GM21529 (cell line): ENCODE measurements at regions not wholly inside any gene's neighbourhood (a gene's known extent, or its start where the extent isn't known, plus 50 kb on each side); places are given as distances from the start of the nearest gene placed in this dataset.

Source experiments
- ATAC-seq: cut with Tn5 transposase; IDR thresholded peaks from one replicate; pipeline ENCODE4 v1.9.1; 2021; ENCODE audit not compliant: unreplicated experiment

DNA sequence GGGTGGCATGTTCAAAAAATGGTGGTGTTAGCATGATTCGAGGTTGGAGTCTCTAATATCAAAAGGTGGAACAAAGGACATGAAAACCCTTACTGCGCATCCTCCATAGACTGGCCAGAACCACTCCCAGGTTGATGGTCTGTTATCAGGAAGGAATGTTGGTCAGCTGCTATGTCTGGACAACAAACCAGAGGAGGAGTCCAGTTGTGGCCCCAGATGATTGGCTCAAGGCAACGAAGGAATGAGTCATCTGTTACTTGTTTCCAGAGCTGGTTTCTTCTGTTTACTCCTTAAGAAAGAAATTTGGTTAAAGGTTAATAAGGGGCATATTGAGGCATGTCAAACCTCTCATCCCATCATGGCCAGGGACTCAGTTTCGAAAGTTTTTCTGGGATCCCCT lies 56.8 kb upstream of the GRIA4 start:
- no peak for ATAC-seq

DNA sequence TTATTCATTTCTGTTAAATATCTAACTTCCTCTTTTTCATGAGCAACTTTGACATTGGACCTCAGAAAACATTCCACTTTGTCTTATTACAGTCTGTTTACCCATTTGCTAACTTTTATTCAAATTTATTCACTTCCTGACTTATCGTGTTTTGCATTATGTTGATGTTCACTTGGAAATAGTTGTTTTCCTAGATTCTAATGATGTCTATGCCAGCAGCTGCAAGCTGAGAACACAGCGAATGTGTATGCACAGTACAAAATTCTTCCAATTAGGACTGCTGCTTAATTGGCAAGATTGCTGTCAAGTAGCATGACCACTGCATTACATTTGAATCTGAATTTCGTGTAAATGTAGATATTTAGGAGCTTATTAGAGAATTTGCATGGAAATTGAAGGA lies 61.5 kb upstream of the GRIA4 start:
- ATAC-seq = no peak

DNA sequence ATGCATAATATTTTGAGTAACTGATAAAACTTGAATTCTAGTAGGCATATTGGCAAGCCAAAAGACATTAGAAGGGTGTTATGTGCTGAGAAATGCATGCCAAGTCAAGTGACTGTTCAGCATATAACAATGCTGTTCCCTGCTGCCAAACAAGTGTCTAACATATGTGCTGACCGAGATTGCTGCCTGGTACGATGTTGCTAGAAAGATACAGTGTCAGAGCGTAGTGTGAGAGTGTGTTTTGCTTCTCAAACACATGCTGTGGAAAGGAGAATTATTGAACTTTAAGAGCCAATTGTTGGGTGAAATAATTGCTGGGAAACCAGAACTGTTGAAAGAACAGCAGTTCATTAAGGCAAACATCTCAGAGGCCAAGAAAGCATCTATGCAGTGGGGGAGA lies 71.3 kb upstream of the GRIA4 start:
- ATAC-seq = no peak

DNA sequence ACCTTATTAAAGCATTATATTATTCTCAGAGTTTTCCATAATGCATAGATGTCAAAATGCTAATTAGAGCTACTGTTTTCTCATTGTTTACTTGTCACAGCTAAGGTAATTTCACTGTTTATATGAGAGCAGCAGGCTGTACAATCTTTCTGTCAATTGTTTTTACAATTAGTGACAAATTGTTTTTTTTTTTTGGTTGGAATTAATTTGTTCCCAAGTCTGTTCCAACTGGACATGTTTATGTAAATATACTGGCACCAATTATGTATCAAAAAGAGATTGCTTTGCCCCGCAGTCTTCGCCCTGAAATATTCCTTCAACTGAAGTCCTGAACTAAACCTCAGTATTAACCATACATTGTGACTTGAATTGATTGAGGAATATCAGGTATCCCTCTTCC lies 72.3 kb upstream of the GRIA4 start:
- no peak for ATAC-seq

DNA sequence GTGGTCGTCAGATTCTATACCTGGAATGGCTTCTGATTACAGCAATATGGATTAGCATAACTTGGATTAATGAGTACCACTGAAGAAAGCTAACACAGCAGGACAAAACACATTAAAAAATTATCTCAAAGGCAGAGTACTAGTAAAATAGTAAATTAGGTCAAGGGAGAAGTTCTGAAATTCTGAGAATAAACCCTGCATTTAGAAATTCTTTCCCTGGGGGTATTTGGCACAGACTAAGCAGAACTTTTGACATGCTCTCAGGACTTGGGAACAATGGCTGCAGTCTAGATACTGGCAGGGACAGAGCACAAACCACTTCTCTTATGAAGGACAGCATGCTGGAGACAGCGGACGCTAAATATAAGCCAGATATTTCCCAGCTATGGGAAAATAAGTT lies 85.6 kb upstream of the GRIA4 start:
- ATAC-seq = no peak

DNA sequence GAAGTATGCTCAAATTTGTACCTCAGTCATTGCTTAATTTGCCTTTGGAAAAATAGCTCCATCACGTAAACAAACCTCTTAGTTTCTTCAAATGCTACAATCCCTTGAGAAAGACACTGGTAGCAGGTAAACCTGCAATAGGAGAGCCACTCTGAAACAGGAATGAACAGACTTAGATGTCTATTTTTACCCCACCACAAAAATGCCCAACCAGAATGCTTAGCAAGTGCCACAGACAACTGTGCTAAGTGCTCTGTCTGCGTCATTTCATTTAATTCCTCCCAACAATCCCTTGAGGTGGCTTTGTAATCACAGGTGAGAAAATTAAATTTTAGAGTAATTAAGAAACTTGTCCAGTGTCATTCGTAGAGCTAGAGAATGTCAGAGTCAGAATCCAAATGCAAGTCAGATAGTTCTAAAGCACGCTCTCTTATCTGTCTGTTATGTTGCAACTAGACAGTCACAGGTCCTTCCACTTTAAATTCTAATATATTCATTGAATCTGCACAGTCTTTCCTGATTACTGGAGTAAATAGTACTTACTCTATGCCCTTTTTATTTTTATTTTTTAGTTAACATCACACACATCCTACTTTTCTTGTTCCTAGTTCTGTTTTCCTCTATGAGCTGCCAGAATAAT lies 89.0 kb upstream of the GRIA4 start:
- no peak for ATAC-seq

DNA sequence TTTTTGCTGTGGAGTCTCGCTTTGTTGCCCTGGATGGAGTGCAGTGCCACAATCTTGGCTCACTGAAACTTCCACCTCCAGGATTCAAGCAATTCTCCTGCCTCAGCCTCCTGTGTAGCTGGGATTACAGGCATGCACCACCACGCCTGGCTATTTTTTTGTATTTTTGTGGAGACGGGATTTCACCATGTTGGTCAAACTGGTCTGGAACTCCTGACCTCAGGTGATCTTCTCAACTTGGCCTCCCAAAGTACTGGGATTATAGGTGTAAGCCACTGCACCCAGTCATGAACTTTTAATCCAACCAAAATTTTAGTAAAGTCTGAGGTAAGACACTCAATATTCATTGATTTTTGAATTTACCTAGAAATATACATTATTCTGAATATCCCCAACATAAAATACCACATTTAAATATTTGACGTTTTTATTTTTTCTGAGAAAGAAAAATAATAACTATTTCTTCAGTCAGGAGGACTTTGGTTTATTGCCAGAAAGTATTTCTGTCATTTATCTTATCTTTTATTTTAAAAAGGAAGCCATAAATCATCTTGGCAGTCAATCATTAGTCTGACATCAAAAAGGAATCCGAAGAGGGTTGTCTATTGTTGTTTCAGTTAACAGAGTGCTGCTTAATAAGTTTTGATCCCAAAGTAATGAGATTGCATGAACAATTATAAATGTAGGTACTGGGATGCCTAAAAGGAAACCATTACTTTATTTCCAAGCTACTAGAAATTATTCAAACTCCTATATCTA lies 102.2 kb upstream of the GRIA4 start:
- no peak for ATAC-seq

DNA sequence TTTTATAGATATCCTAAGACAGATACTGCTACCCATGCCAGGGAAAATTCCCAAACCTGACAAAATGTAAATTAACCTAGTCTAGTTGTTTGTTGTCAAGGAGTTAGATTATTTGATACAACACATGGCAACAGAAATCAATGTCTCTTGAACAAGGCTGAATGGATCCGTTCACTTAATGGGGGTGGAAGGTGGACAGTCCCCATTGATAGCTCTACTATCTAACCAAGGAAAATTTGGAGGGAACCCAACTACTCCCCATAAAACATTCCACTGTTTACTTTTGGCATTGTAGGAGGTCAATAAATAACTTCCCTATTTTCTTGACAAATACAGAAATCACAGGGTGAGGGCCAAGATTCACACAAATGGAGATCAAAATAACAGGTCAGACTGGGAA lies 117.9 kb upstream of the GRIA4 start:
- no peak for ATAC-seq

DNA sequence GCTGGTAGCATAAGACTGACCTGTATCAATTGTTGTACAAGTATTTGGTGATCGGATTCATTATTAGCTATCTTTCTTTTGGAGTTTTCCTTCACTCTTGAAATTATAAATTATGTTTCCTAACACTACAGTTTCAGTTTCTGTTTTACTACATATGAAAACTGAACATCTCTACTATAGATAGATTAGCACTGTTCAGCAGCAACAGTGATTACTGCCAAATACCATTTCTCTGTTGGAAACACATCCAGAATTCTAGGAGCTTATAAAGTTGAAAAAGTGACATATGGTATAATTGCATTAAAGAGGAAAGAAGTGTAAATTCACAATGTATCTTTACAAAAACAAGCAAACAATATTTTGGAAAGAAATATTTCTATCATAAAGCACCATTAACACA lies 118.5 kb upstream of the GRIA4 start:
- no peak for ATAC-seq

DNA sequence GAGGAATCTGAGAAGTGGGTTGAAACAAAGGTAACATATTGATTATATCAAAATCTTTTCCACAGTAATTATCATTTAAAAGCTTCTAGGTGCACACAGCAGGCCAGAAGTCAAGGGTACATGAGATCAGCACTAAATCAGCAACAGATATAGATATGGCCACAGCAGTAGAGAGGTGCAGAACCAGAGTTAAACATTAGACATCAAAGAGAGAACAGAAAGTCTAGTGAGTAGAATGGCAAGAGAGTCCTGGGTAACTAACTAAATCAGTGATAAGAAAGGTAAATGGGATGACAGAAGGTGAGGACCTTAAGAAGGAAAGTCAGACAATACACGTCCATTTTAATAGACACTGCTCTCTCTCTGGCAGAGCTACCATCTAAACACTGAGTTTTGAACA lies 119.5 kb upstream of the GRIA4 start:
- no peak for ATAC-seq

DNA sequence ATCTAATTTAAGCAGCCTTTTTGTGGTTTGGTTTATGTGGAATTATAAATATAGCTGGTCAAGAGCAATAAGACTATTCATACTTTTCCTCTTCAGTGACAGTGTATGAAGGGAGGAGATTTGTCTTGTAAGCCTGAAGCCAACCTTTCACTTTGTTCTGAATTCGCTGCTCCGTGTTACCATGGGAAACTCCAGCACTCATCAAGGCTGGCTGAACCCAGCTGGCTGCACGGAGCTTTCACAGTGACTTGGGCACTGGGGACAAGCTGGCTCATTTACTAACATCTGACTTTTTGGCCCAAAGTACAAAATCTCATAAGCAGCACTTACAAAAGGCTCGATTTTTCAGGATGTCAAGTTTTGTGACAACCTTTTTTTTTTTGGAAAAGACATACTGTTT lies 120.4 kb upstream of the GRIA4 start:
- no peak for ATAC-seq

DNA sequence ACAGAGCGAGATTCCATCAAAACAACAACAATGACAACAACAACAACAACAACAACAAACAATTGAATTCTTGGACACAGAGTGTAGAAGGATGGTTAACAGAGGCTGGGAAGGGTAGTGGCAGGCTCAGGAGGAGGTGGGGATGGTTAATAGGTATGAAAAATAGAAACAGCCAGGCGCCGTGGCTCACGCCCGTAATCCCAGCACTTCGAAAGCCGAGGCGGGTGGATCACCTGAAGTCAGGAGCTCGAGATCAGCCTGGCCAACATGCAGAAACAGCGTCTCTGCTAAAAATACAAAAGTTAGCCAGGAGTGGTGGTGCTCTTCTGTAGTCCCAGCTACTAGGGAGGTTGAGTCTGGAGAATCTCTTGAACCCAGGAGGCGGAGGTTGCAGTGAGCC lies 122.9 kb upstream of the GRIA4 start:
- no peak for ATAC-seq

DNA sequence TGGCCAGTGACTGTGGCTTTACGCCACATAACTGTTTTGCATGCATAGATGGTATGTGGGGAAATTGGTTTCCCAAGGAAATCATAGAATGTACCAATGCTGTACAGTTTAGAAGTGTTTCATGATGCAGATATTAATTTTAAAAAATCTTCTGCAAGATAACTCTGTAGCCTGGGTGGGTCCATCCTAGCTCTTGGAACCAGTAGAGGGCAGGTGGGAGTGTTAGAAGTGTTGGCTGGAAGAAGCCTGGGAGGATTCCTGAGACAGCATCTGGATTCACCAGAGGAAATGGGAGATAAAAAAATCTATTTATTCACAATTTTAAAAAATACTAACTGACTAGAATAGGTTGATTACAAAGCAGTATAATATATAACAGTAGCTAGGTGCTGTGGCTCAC lies 139.9 kb upstream of the GRIA4 start:
- ATAC-seq = no peak

DNA sequence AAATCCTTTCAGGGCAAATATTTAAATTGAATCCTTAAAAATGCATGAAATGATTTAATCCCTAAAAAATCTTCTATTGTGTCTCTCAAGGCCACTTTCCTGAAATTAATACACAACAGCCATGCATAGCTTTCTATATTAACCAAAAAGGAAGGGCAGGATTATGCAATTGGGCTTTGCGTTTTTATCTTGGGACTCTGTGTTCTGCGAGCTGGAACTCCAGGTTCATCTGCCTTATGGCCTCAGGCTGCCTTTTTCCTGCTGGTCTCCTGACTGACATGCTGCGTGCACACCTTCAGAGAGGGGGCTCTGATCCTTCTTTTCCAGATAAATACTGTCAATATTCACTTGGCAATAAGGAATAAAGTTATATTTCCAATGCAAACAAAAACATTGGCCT lies 141.7 kb upstream of the GRIA4 start:
- no peak for ATAC-seq

DNA sequence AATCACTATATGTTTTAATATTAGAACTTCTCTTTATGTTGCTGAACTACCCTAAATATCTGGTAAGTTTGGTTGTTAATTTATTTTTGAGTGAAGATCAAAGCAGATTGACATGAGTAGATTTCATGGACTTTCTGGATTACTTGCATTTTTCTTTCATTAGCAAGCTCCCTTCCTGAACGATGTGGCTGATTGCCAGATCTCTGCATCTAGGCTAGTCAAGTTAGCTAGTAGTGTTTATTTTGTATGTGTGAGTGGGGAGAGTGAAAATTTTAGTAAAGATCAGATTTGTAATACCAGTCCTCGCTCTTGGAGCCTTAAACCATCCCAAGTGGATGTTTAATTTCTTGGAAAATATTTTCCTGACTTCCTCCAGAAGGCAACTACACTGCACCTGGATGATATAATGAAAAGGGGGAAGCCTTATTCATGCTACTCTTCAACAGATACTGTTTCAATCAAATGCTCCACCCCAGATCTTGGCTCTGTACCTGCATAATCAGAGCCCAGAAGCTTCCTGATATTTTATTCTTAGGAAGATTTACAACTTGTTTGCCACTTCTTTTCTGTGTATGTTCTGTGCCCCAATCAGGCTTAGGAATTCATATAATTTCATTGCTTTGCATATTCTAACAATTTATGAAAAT lies 143.2 kb upstream of the GRIA4 start:
- no peak for ATAC-seq

DNA sequence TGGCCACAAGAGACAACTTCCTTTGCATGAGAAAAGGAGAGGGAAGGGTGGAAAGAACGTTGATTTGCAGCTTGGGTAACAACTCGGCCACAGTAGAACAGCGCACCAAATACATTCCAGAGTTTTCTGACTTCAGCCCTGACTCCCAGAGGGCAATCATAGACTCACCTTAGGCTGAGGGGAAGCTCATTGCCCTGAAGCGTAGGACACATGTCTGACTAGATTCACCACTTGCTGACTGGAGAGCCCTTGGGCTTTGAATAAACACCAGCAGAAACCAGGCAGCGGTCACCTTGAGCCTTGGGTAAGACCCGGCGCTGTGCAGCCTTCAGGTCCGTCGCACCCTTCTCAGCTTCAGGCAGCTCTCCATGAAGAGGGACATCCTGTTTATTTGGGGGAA lies 151.8 kb upstream of the GRIA4 start:
- no peak for ATAC-seq

DNA sequence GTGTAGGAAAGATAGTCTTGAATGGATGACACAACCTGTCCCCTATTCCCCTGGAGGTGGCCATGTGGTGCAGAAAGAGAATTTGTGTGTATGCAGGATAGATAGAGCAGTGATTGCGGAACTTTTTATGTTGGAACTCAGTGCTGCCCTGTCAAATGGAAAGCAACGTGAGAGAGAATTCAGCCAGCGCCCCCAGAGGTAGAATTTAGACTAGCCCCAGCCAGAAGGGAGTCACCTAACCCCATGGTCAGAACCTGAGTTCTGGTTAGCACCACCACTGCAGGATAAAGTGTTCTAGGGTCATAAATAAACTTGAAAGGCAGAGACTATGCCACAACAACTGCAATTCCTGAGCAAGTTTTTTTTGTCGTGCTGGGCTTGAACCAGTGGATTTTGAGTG lies 152.9 kb upstream of the GRIA4 start:
- peak; percentile 61 for ATAC-seq

DNA sequence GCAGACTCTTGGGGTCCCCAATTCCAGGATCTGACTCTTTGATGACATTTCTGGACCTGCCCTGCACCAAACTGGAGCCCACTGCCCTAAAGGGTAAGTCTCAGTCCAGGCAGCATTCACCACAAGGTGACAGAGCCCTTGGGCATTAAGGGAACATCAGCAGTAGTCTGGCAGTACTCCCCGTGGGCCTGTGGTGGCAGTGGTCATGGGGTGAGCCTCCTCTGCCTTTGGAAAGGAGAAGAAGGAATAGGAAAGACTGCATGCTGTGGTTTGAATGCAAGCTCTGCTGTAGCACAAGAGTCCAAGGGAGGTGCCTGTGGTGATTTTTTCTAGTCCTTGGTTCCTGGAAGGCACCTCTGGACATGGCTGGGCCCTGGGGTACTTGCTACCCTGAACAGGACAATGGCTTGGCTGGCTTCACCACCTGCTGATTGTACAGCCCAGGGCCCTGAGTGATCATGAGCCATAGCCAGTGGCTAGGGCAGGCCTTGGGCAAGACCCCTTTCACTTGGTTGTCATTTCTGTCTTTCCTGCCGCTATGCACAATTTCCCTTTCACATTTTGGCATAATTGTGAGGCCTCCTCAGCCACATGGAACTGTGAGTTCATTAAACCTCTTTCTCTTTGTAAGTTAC lies 160.7 kb upstream of the GRIA4 start:
- no peak for ATAC-seq

DNA sequence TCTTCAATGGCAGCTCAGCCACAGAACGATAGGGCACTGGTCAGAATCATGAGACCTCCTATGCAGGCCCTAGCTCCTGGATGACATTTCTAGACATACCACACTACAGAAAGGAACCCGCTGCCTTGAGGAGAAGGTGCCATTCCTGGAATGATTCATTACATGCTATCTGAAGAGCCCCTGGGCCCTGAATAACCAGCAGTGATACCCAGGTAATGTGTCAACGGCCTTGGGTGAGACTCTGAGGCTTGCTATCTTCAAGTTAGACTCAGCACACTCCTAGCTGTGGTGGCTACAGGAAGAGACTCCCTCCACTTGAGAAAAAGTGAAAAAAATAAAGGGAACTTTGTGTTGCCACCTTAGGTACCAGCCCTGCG lies 161.2 kb upstream of the GRIA4 start:
- ATAC-seq = no peak

DNA sequence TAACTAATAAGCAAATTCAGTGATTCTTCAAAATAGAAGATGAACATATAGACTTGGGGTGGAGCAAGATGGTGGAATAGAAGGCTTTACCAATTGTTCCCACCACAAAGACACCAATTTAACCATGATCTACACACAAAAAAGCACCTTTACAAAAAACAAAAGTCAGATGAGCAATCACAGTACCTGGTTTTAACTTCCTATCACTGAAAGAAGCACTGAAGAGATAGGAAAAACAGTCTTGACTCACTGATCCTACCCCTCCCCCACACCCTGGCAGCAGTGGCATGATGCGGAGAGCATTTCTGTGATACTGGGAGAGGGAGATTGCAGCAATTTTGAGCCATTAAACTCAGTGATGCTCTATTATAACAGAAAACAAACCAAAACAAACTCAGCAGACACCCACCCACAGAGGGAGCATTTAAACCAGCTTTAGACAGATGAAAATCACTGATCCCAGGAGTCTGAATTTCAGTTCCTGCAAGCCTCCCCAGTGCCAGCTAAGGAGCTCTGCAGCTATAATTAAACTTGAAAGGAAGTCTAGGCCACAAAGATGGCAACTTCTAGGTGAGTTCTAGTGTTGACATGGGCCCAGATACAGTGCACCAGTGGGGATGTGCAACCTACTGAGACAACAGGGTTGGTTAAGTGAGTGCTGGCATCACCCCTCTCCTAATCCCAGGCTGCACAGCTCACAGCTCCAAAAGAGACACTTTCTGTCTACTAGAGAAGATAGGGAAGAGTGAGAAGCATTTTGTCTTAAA lies 161.8 kb upstream of the GRIA4 start:
- ATAC-seq = no peak

DNA sequence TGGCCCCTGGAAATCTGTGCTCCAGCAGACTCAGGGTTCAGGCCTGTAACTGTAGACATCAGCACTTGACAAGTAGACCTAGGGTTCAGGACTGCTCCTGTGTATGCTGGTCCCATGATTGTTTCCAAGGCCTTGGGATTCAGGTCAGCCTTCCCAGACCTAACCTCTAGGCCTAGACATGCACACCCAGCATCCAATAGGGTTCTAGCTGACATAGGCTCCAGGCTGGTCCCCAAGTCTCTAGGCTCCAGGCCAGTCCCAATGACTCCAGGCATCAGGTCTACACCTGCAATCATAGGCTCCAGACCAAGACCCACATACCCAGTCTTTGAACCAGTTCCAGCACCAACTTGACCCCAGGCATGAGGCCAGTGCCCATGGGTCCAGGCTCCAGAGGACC lies 166.2 kb upstream of the GRIA4 start:
- no peak for ATAC-seq
